CD14-positive monocyte (primary cell): ENCODE measurements at regions not wholly inside any gene's neighbourhood (a gene's known extent, or its start where the extent isn't known, plus 50 kb on each side); places are given as distances from the start of the nearest gene placed in this dataset.

Experiments used
- DNase-seq, 3 donors: peaks; one replicate each; pipeline ENCODE4 v3.0.0-alpha.2; 2011 to 2022
- H2AFZ ChIP-seq: 2 replicates; pipeline ENCODE4 v1.6.0; 2012; ENCODE audit warnings: mild to moderate bottlenecking, low read depth, low read length, inconsistent platforms; ENCODE audit not compliant: insufficient read depth, poor library complexity, severe bottlenecking
- H3K27ac ChIP-seq, 2 donors: 1 replicate in 1 of 2; 2 replicates in 1 of 2; pipeline ENCODE4 v1.5.1; 2012 to 2013; ENCODE audit warnings: low read length in 2 of 2, control low read depth in 1 of 2, inconsistent platforms in 1 of 2, low read depth in 1 of 2, mild to moderate bottlenecking in 1 of 2
- H3K27me3 ChIP-seq, 2 donors: one replicate each; pipeline versions ENCODE4 v1.6.0 to v1.6.1; 2011 to 2013; ENCODE audit warnings: low read length in 2 of 2; ENCODE audit not compliant: control insufficient read depth in 2 of 2, insufficient read depth in 2 of 2
- H3K36me3 ChIP-seq, 2 donors: replicated peaks in 1 of 2; 1 replicate in 1 of 2; 2 replicates in 1 of 2; pipeline versions ENCODE4 v1.5.1 to v1.6.1; 2012 to 2013; ENCODE audit warnings: low read length in 2 of 2, control low read depth in 1 of 2, inconsistent platforms in 1 of 2, mild to moderate bottlenecking in 1 of 2; ENCODE audit not compliant: insufficient read depth in 2 of 2, control insufficient read depth in 1 of 2
- H3K4me1 ChIP-seq, 2 donors: 1 replicate in 1 of 2; 2 replicates in 1 of 2; pipeline versions ENCODE4 v1.5.1 to v1.6.1; 2012 to 2013; ENCODE audit warnings: low read length in 2 of 2, control low read depth in 1 of 2, inconsistent platforms in 1 of 2, mild to moderate bottlenecking in 1 of 2, moderate library complexity in 1 of 2; ENCODE audit not compliant: insufficient read depth in 2 of 2, control insufficient read depth in 1 of 2
- H3K4me2 ChIP-seq: replicated peaks from 2 replicates; pipeline ENCODE3; 2012; ENCODE audit warnings: low read length, moderate library complexity, mild to moderate bottlenecking; ENCODE audit not compliant: poor library complexity, severe bottlenecking; ENCODE audit errors: extremely low read depth
- H3K4me3 ChIP-seq, 3 experiments: fragments of 200-600 bp in 1 of 3; sonication (generic) in 1 of 3; replicated peaks in 1 of 3; 1 replicate in 2 of 3; 2 replicates in 1 of 3; pipeline ENCODE4 v1.5.1; 2011 to 2013; ENCODE audit warnings: low read length in 3 of 3, mild to moderate bottlenecking in 3 of 3, control low read depth in 2 of 3, low read depth in 2 of 3, inconsistent platforms in 1 of 3, moderate library complexity in 1 of 3
- H3K79me2 ChIP-seq: 2 replicates; pipeline ENCODE4 v1.6.0; 2012; ENCODE audit warnings: mild to moderate bottlenecking, control low read depth, inconsistent platforms, low read length, moderate library complexity; ENCODE audit not compliant: insufficient read depth
- H3K9ac ChIP-seq: 2 replicates; pipeline ENCODE4 v1.6.0; 2017; ENCODE audit warnings: low read length, mild to moderate bottlenecking; ENCODE audit not compliant: insufficient read depth, poor library complexity, severe bottlenecking
- H3K9me3 ChIP-seq, 2 donors: replicated peaks in 1 of 2; 1 replicate in 1 of 2; 2 replicates in 1 of 2; pipeline versions ENCODE4 v1.5.1 to v1.6.1; 2012 to 2013; ENCODE audit warnings: low read length in 2 of 2, control low read depth in 1 of 2; ENCODE audit not compliant: control insufficient read depth in 1 of 2, insufficient read depth in 1 of 2
- H4K20me1 ChIP-seq: 2 replicates; pipeline ENCODE4 v1.6.0; 2012; ENCODE audit warnings: mild to moderate bottlenecking, low read length, control low read depth, moderate library complexity; ENCODE audit not compliant: insufficient read depth
- H3K27ac Mint-ChIP-seq, 7 donors: one replicate each; pipeline ENCODE4 v1.8.0; 2020; ENCODE audit warnings: mild to moderate bottlenecking in 7 of 7, mixed read lengths in 7 of 7, moderate library complexity in 6 of 7, inconsistent platforms in 2 of 7
- H3K27me3 Mint-ChIP-seq, 3 donors: one replicate each; pipeline ENCODE4 v1.8.0; 2021 to 2022; ENCODE audit warnings: low read depth in 3 of 3, mild to moderate bottlenecking in 3 of 3, mixed read lengths in 3 of 3, moderate library complexity in 3 of 3, inconsistent platforms in 1 of 3
- H3K36me3 Mint-ChIP-seq, 2 donors: one replicate each; pipeline ENCODE4 v1.8.0; 2020; ENCODE audit warnings: mixed read lengths in 2 of 2, inconsistent platforms in 1 of 2, mild to moderate bottlenecking in 1 of 2
- H3K4me1 Mint-ChIP-seq: one replicate; pipeline ENCODE4 v1.8.0; 2020; ENCODE audit warnings: mild to moderate bottlenecking, mixed read lengths
- H3K4me3 Mint-ChIP-seq, 2 donors: one replicate each; pipeline ENCODE4 v1.8.0; 2020; ENCODE audit warnings: mild to moderate bottlenecking in 2 of 2, mixed read lengths in 2 of 2, moderate library complexity in 1 of 2
- H3K9me3 Mint-ChIP-seq, 7 donors: one replicate each; pipeline ENCODE4 v1.8.0; 2020 to 2022; ENCODE audit warnings: mixed read lengths in 7 of 7, mild to moderate bottlenecking in 6 of 7, moderate library complexity in 6 of 7, inconsistent platforms in 2 of 7
- WGBS: methylation state at CpG from one replicate; pipeline ENCODE4 v1.1.5; 2013; ENCODE audit warnings: missing lambda C conversion rate; ENCODE audit not compliant: insufficient coverage; 5-methylcytosine and 5-hydroxymethylcytosine counted together
- intact Hi-C, 2 donors: fragments of 100-400 bp; cut with micrococcal nuclease; formaldehyde crosslinking; loops; one replicate each; pipeline versions ENCODE4 v1.15.0 to v1.15.1; 2023
- TF ChIP-seq, protein P1 (sequence below): fragments of 200-600 bp; IDR thresholded peaks from one replicate; pipeline ENCODE4 v1.8.0; 2022; ENCODE audit warnings: antibody characterized with exemption, mild to moderate bottlenecking

- H3K9me3 Mint-ChIP-seq: peaks cover 0 to 4% (median 0%) of the 10 kb centered on the region in 7 donors
- peaks cover 0 to 2% (median 0%) of the 10 kb centered on the region in 3 donors for H3K27me3 Mint-ChIP-seq
- Histone ChIP-seq H3K4me3 (no peak overlapping the region), H3K36me3 (no peaks in the 10 kb centered on the region), H3K4me2 (no peak overlapping the region), H3K79me2 (no peaks in the 10 kb centered on the region), H3K9ac (no peak overlapping the region), H3K27ac (no peak overlapping the region), H3K9me3 (no peaks in the 10 kb centered on the region), H4K20me1 (no peaks in the 10 kb centered on the region), H2AFZ (no peak overlapping the region), H3K27me3 (no peaks in the 10 kb centered on the region), H3K4me1 (peaks cover 21 to 32% of the 10 kb centered on the region in 2 donors)
- no peak for DNase-seq
- intact Hi-C loops: no loop called here
- TF ChIP-seq, protein P1, sequence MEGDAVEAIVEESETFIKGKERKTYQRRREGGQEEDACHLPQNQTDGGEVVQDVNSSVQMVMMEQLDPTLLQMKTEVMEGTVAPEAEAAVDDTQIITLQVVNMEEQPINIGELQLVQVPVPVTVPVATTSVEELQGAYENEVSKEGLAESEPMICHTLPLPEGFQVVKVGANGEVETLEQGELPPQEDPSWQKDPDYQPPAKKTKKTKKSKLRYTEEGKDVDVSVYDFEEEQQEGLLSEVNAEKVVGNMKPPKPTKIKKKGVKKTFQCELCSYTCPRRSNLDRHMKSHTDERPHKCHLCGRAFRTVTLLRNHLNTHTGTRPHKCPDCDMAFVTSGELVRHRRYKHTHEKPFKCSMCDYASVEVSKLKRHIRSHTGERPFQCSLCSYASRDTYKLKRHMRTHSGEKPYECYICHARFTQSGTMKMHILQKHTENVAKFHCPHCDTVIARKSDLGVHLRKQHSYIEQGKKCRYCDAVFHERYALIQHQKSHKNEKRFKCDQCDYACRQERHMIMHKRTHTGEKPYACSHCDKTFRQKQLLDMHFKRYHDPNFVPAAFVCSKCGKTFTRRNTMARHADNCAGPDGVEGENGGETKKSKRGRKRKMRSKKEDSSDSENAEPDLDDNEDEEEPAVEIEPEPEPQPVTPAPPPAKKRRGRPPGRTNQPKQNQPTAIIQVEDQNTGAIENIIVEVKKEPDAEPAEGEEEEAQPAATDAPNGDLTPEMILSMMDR: no peak
- WGBS: 97% methylated on average over 4 of the region's 4 CpGs
- H3K4me3 Mint-ChIP-seq: no peak overlapping the region
- H3K4me1 Mint-ChIP-seq: peaks cover 28% of the 10 kb centered on the region
- H3K36me3 Mint-ChIP-seq: no peaks in the 10 kb centered on the region
- H3K27ac Mint-ChIP-seq: no peak overlapping the region
Observed at GRCh38 chr1:185531838-185532237, 202.4 kb upstream of the HMCN1 start.

DNA sequence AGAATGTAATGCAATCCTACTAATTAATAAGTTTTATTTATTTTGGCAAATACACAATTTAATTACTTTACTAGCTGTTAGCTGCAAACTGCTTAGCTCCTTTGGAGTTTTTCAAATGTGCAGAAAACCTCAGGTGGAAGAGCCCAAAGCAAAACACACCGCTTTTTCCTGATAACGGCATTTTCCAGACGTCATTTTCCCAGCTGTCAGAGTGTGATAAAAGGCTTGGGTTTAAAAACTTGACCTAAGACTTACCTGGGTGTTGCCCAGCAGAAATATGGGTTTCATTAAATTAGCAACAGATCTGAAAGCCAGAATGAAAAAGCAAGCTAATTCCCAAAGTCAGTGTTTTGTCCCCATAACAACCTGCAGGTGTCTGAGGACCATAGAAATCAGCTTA lies 204.0 kb upstream of the HMCN1 start:
- H3K4me1 ChIP-seq: peaks cover 23 to 26% of the 10 kb centered on the region in 2 donors
- TF ChIP-seq, protein P1: no peak
- H3K36me3 ChIP-seq: no peaks in the 10 kb centered on the region
- DNase-seq: no peak
- Mint-ChIP-seq H3K4me1 (peaks cover 20% of the 10 kb centered on the region), H3K27ac (no peak overlapping the region), H3K27me3 (peaks cover 0 to 1% (median 0%) of the 10 kb centered on the region in 3 donors), H3K36me3 (no peaks in the 10 kb centered on the region), H3K9me3 (peaks cover 0 to 4% (median 0%) of the 10 kb centered on the region in 7 donors), H3K4me3 (no peak overlapping the region)
- WGBS: 90% methylated on average over 3 of the region's 3 CpGs
- no peak overlapping the region for H3K4me3 ChIP-seq
- H3K27ac ChIP-seq: no peak overlapping the region
- H3K79me2 ChIP-seq: no peaks in the 10 kb centered on the region
- H4K20me1 ChIP-seq: no peaks in the 10 kb centered on the region
- no peaks in the 10 kb centered on the region for H3K9me3 ChIP-seq
- H2AFZ ChIP-seq: no peak overlapping the region
- intact Hi-C loops: no loop called here
- H3K4me2 ChIP-seq: no peak overlapping the region
- no peak overlapping the region for H3K9ac ChIP-seq
- H3K27me3 ChIP-seq: no peaks in the 10 kb centered on the region
